Stimulated activated CD8-positive, alpha-beta memory T cell treated with anti-CD3 and anti-CD28 coated beads, Interleukin-2, amount 100 ng/mL, for 48 hours (primary cell): ENCODE measurements at regions not wholly inside any gene's neighbourhood (a gene's known extent, or its start where the extent isn't known, plus 50 kb on each side); places are given as distances from the start of the nearest gene placed in this dataset.

ENCODE experiments used
- DNase-seq, 2 donors: peaks; one replicate each; pipeline ENCODE4 v3.0.0-alpha.2; 2020; ENCODE audit warnings: low read depth in 2 of 2

- no peak for DNase-seq
These were observed 132.6 kb downstream of the WDR11 start for GRCh38 chr10:120983721-120984120.

GRCh38 chr10:120984221-120984620 is 133.1 kb downstream of the WDR11 start:
- DNase-seq, result no peak

GRCh38 chr10:120987359-120987758 is 136.2 kb downstream of the WDR11 start:
- no peak for DNase-seq

GRCh38 chr10:120988751-120989150 is 137.6 kb downstream of the WDR11 start:
- no peak for DNase-seq

GRCh38 chr10:120989279-120989678 is 138.1 kb downstream of the WDR11 start:
- DNase-seq, result no peak

GRCh38 chr10:120989996-120990598 is 138.9 kb downstream of the WDR11 start:
- no peak for DNase-seq

GRCh38 chr10:120990831-120991230 is 139.7 kb downstream of the WDR11 start:
- no peak for DNase-seq

GRCh38 chr10:120993089-120993488 is 141.9 kb downstream of the WDR11 start:
- no peak for DNase-seq

- no peak for DNase-seq
These were observed 144.6 kb downstream of the WDR11 start for GRCh38 chr10:120995768-120996167.

- no peak for DNase-seq
These were observed 145.4 kb downstream of the WDR11 start for GRCh38 chr10:120996456-120997034.

- DNase-seq, result no peak
These were observed 146.2 kb downstream of the WDR11 start for GRCh38 chr10:120997313-120997712.

GRCh38 chr10:120997756-120998155 is 146.6 kb downstream of the WDR11 start:
- DNase-seq, result no peak

GRCh38 chr10:120998251-120998650 is 147.1 kb downstream of the WDR11 start:
- no peak for DNase-seq

- no peak for DNase-seq
These were observed 147.7 kb downstream of the WDR11 start for GRCh38 chr10:120998782-120999285.

- no peak for DNase-seq
These were observed 148.7 kb downstream of the WDR11 start for GRCh38 chr10:120999868-121000267.

GRCh38 chr10:121002586-121003205 is 151.5 kb downstream of the WDR11 start:
- DNase-seq, result no peak

- no peak for DNase-seq
These were observed 154.9 kb downstream of the WDR11 start for GRCh38 chr10:121005948-121006587.

GRCh38 chr10:121007264-121007663 is 156.1 kb downstream of the WDR11 start:
- no peak for DNase-seq

GRCh38 chr10:121015916-121016315 is 164.8 kb downstream of the WDR11 start:
- no peak for DNase-seq

- no peak for DNase-seq
These were observed 173.9 kb downstream of the WDR11 start for GRCh38 chr10:121024905-121025584.

GRCh38 chr10:121025731-121026130 is 174.6 kb downstream of the WDR11 start:
- no peak for DNase-seq

- no peak for DNase-seq
These were observed 176.2 kb downstream of the WDR11 start for GRCh38 chr10:121027371-121027770.
